IPS-18a (cell line): ENCODE measurements at regions not wholly inside any gene's neighbourhood (a gene's known extent, or its start where the extent isn't known, plus 50 kb on each side); places are given as distances from the start of the nearest gene placed in this dataset.

Experiments
- H3K27ac ChIP-seq: one replicate; pipeline ENCODE4 v1.5.1; 2013; ENCODE audit warnings: low read length
- H3K27me3 ChIP-seq: one replicate; pipeline ENCODE4 v1.6.1; 2013; ENCODE audit warnings: mild to moderate bottlenecking, low read length; ENCODE audit not compliant: control insufficient read depth, insufficient read depth
- H3K36me3 ChIP-seq: one replicate; pipeline ENCODE4 v1.6.1; 2013; ENCODE audit warnings: low read depth, low read length; ENCODE audit not compliant: control insufficient read depth
- H3K4me1 ChIP-seq: one replicate; pipeline ENCODE4 v1.6.1; 2013; ENCODE audit warnings: low read depth, low read length; ENCODE audit not compliant: control insufficient read depth
- H3K4me3 ChIP-seq: one replicate; pipeline ENCODE4 v1.5.1; 2013; ENCODE audit warnings: low read length
- H3K9ac ChIP-seq: one replicate; pipeline ENCODE4 v1.6.1; 2013; ENCODE audit warnings: mild to moderate bottlenecking, low read length, moderate library complexity
- H3K9me3 ChIP-seq: one replicate; pipeline ENCODE4 v1.6.1; 2013; ENCODE audit warnings: low read depth, low read length; ENCODE audit not compliant: control insufficient read depth

GRCh38 chr3:107128946-107129345 is 248.3 kb upstream of the CCDC54 start:
- Histone ChIP-seq H3K9me3 (no peaks in the 10 kb centered on the region), H3K4me1 (no peaks in the 10 kb centered on the region), H3K36me3 (no peaks in the 10 kb centered on the region), H3K9ac (no peak overlapping the region), H3K27me3 (no peaks in the 10 kb centered on the region), H3K27ac (no peak overlapping the region), H3K4me3 (no peak overlapping the region)

GRCh38 chr3:107130089-107130700 is 247.0 kb upstream of the CCDC54 start:
- no peak overlapping the region for H3K27ac ChIP-seq
- no peaks in the 10 kb centered on the region for H3K4me1 ChIP-seq
- H3K9me3 ChIP-seq, result no peaks in the 10 kb centered on the region
- no peaks in the 10 kb centered on the region for H3K27me3 ChIP-seq
- H3K4me3 ChIP-seq, result no peak overlapping the region
- H3K9ac ChIP-seq, result no peak overlapping the region
- no peaks in the 10 kb centered on the region for H3K36me3 ChIP-seq

GRCh38 chr3:107132674-107133073 is 244.6 kb upstream of the CCDC54 start:
- Histone ChIP-seq H3K4me3 (no peak overlapping the region), H3K9ac (no peak overlapping the region), H3K9me3 (no peaks in the 10 kb centered on the region), H3K36me3 (no peaks in the 10 kb centered on the region), H3K27me3 (no peaks in the 10 kb centered on the region), H3K27ac (no peak overlapping the region), H3K4me1 (no peaks in the 10 kb centered on the region)

GRCh38 chr3:107133891-107134290 is 243.3 kb upstream of the CCDC54 start:
- no peak overlapping the region for H3K9ac ChIP-seq
- H3K4me1 ChIP-seq, result no peaks in the 10 kb centered on the region
- H3K27ac ChIP-seq, result no peak overlapping the region
- H3K9me3 ChIP-seq, result no peaks in the 10 kb centered on the region
- H3K4me3 ChIP-seq, result no peak overlapping the region
- H3K27me3 ChIP-seq, result no peaks in the 10 kb centered on the region
- H3K36me3 ChIP-seq, result no peaks in the 10 kb centered on the region

GRCh38 chr3:107142171-107142570 is 235.1 kb upstream of the CCDC54 start:
- Histone ChIP-seq H3K4me3 (no peak overlapping the region), H3K4me1 (peaks cover 12% of the 10 kb centered on the region), H3K9me3 (no peaks in the 10 kb centered on the region), H3K27ac (no peak overlapping the region), H3K36me3 (no peaks in the 10 kb centered on the region), H3K9ac (no peak overlapping the region), H3K27me3 (no peaks in the 10 kb centered on the region)

- no peak overlapping the region for H3K9ac ChIP-seq
- no peaks in the 10 kb centered on the region for H3K36me3 ChIP-seq
- H3K9me3 ChIP-seq, result no peaks in the 10 kb centered on the region
- H3K4me3 ChIP-seq, result no peak overlapping the region
- H3K27ac ChIP-seq, result no peak overlapping the region
- H3K27me3 ChIP-seq, result no peaks in the 10 kb centered on the region
- H3K4me1 ChIP-seq, result peaks cover 12% of the 10 kb centered on the region
These were observed 234.3 kb upstream of the CCDC54 start for GRCh38 chr3:107142786-107143575.

- H3K9ac ChIP-seq, result no peak overlapping the region
- H3K27ac ChIP-seq, result no peak overlapping the region
- no peak overlapping the region for H3K4me3 ChIP-seq
- no peaks in the 10 kb centered on the region for H3K9me3 ChIP-seq
- H3K4me1 ChIP-seq, result no peaks in the 10 kb centered on the region
- H3K27me3 ChIP-seq, result no peaks in the 10 kb centered on the region
- H3K36me3 ChIP-seq, result no peaks in the 10 kb centered on the region
These were observed 226.6 kb upstream of the CCDC54 start for GRCh38 chr3:107150675-107151074.

- H3K27me3 ChIP-seq, result no peaks in the 10 kb centered on the region
- H3K27ac ChIP-seq, result no peak overlapping the region
- H3K9ac ChIP-seq, result no peak overlapping the region
- H3K9me3 ChIP-seq, result no peaks in the 10 kb centered on the region
- no peaks in the 10 kb centered on the region for H3K36me3 ChIP-seq
- no peak overlapping the region for H3K4me3 ChIP-seq
- no peaks in the 10 kb centered on the region for H3K4me1 ChIP-seq
These were observed 223.3 kb upstream of the CCDC54 start for GRCh38 chr3:107153981-107154380.

GRCh38 chr3:107172411-107172810 is 204.8 kb upstream of the CCDC54 start:
- no peaks in the 10 kb centered on the region for H3K36me3 ChIP-seq
- no peaks in the 10 kb centered on the region for H3K4me1 ChIP-seq
- H3K9ac ChIP-seq, result no peak overlapping the region
- no peaks in the 10 kb centered on the region for H3K27me3 ChIP-seq
- no peak overlapping the region for H3K27ac ChIP-seq
- no peak overlapping the region for H3K4me3 ChIP-seq
- no peaks in the 10 kb centered on the region for H3K9me3 ChIP-seq

GRCh38 chr3:107184375-107184774 is 192.9 kb upstream of the CCDC54 start:
- no peaks in the 10 kb centered on the region for H3K36me3 ChIP-seq
- no peak overlapping the region for H3K9ac ChIP-seq
- no peaks in the 10 kb centered on the region for H3K27me3 ChIP-seq
- H3K27ac ChIP-seq, result no peak overlapping the region
- no peaks in the 10 kb centered on the region for H3K4me1 ChIP-seq
- H3K9me3 ChIP-seq, result no peaks in the 10 kb centered on the region
- H3K4me3 ChIP-seq, result no peak overlapping the region

GRCh38 chr3:107188262-107188661 is 189.0 kb upstream of the CCDC54 start:
- Histone ChIP-seq H3K9me3 (no peaks in the 10 kb centered on the region), H3K9ac (no peak overlapping the region), H3K4me1 (no peaks in the 10 kb centered on the region), H3K4me3 (no peak overlapping the region), H3K27ac (no peak overlapping the region), H3K36me3 (no peaks in the 10 kb centered on the region), H3K27me3 (no peaks in the 10 kb centered on the region)
